ENCODE measurements at regions not wholly inside any gene's neighbourhood (a gene's known extent, or its start where the extent isn't known, plus 50 kb on each side); places are given as distances from the start of the nearest gene placed in this dataset.
A peak's percentile ranks its signal among the peaks of the same experiment; 100 is the strongest.

DNA sequence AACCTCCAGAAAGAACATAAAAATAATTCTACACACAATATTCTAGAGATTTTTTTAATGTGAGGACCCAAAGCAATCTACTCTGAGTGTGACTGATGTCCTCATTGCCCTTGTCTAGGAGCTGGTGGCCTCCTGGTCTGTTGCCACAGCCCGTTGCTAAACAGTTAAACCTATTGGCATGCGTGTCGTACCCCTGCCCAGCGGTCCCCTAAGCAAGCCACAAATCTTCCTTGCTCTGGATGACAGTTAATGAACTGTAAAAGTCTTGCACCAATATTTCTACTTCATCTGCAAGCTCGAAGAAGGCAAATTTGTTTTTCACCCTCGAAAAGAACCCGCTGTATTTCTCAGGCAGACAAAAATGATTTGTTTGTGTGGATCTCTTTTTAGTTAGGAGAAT lies 489.1 kb upstream of the MEX3C start:
- no TSS peak for BruUV-seq (replicated peaks)
- POLR2A ChIA-PET = interaction anchor here (0.7 kb wide), 1 partner anchor 12 kb away, joined by 3 read pairs; no protein-coding TSS in a partner anchor
- Histone ChIP-seq H3K9me3 (ENCODE audit: low read length) (no peaks in the 10 kb centered on the region), H2AFZ (ENCODE audit: low read length) (no peak overlapping the region), H3K4me3 (ENCODE audit: low read depth, low read length, poor library complexity, severe bottlenecking) (no peak overlapping the region), H3K79me2 (ENCODE audit: insufficient read depth, low read depth, low read length) (no peaks in the 10 kb centered on the region), H3K9me2 (ENCODE audit: insufficient read depth, low read length) (no peaks in the 10 kb centered on the region), H3K4me2 (ENCODE audit: low read length) (no peak overlapping the region), H3K4me1 (ENCODE audit: insufficient read depth, low read length, poor library complexity, severe bottlenecking) (no peaks in the 10 kb centered on the region), H4K20me1 (ENCODE audit: insufficient read depth, low read length) (no peaks in the 10 kb centered on the region), H3K27ac (ENCODE audit: low read depth, low read length, poor library complexity, severe bottlenecking) (no peak overlapping the region), H3K36me3 (ENCODE audit: insufficient read depth, low read length) (no peaks in the 10 kb centered on the region)
- no peak for DNase-seq (ENCODE audit: low spot score)
- CTCF ChIA-PET (ENCODE audit: unreplicated experiment) = no interaction called here
- intact Hi-C loops (cut with micrococcal nuclease; ENCODE audit: unreplicated experiment) = no loop called here
- no peak for TF ChIP-seq EZH2phosphoT487 (IDR thresholded peaks at IDR 0.05; ENCODE audit: borderline replicate concordance, low read depth, low read length)
- TF ChIP-seq, protein P1, sequence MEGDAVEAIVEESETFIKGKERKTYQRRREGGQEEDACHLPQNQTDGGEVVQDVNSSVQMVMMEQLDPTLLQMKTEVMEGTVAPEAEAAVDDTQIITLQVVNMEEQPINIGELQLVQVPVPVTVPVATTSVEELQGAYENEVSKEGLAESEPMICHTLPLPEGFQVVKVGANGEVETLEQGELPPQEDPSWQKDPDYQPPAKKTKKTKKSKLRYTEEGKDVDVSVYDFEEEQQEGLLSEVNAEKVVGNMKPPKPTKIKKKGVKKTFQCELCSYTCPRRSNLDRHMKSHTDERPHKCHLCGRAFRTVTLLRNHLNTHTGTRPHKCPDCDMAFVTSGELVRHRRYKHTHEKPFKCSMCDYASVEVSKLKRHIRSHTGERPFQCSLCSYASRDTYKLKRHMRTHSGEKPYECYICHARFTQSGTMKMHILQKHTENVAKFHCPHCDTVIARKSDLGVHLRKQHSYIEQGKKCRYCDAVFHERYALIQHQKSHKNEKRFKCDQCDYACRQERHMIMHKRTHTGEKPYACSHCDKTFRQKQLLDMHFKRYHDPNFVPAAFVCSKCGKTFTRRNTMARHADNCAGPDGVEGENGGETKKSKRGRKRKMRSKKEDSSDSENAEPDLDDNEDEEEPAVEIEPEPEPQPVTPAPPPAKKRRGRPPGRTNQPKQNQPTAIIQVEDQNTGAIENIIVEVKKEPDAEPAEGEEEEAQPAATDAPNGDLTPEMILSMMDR (conservative IDR thresholded peaks at IDR 0.05; ENCODE audit: low read length) = no peak

DNA sequence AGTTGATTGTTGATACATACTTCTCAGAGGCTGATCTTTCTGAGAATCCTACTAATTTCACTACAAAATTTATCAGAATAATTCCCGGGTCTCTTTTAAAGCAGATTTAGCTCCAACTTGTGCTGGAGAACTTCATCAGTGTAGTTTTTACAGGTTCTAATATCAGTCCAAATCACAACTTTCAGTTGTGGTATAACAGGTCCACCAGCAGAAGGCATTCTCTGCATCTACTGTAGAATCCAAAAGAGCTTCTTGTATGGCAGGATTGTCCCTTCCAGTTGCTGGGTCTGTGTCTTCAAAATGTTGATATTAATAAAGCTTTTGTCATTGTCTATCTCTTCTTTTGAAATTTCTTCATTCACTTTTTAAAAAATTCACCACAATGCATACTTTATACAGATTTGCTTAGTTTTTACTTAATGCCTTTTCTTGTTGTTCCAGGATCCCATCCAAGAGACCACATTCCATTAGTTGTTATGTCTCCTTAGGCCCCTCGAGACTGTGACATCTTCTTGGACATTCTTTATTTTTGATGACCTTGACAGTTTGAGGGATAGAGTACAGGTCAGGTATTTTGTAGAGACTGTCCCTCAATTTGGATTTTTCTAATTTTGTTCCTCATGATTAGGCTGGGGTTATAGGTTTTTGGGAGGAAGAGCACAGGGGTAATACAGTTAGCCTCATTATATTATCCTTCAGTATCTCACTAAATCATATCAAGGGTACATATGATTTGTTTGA lies 490.5 kb upstream of the MEX3C start:
- TF ChIP-seq, protein P1 (conservative IDR thresholded peaks at IDR 0.05; ENCODE audit: low read length) = 0 out of 2 replicates have a peak, but pooled peaks have one; percentile 11
- no peak for TF ChIP-seq EZH2phosphoT487 (IDR thresholded peaks at IDR 0.05; ENCODE audit: borderline replicate concordance, low read depth, low read length)
- ChIA-PET POLR2A (no interaction called here), CTCF (ENCODE audit: unreplicated experiment) (no interaction called here)
- Histone ChIP-seq H3K36me3 (ENCODE audit: insufficient read depth, low read length) (no peaks in the 10 kb centered on the region), H4K20me1 (ENCODE audit: insufficient read depth, low read length) (no peaks in the 10 kb centered on the region), H3K4me1 (ENCODE audit: insufficient read depth, low read length, poor library complexity, severe bottlenecking) (no peaks in the 10 kb centered on the region), H3K27ac (ENCODE audit: low read depth, low read length, poor library complexity, severe bottlenecking) (no peak overlapping the region), H3K4me2 (ENCODE audit: low read length) (no peak overlapping the region), H3K9me3 (ENCODE audit: low read length) (no peaks in the 10 kb centered on the region), H3K79me2 (ENCODE audit: insufficient read depth, low read depth, low read length) (no peaks in the 10 kb centered on the region), H3K9me2 (ENCODE audit: insufficient read depth, low read length) (no peaks in the 10 kb centered on the region), H3K4me3 (ENCODE audit: low read depth, low read length, poor library complexity, severe bottlenecking) (no peak overlapping the region), H2AFZ (ENCODE audit: low read length) (no peak overlapping the region)
- intact Hi-C loops (cut with micrococcal nuclease; ENCODE audit: unreplicated experiment) = no loop called here
- BruUV-seq (replicated peaks) = no TSS peak
- DNase-seq (ENCODE audit: low spot score) = no peak

DNA sequence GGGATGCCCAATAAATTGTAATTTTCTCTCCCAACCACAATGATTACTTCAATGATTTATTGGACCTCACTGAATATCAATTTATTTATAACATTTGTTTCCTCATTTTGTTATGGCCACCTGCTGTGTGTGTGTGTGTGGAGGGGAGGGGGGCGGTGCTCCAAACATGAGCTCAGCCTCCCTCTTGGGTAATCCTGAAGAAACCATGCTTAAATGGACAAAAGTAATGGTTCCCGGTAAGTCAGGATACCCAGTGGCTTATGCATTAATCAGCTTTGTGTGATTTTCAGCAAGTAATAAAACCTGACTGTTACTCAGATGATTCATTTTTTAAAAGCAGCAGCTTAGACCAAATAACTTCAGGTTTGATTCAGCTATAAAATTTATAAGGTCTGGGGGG lies 495.1 kb upstream of the MEX3C start:
- Histone ChIP-seq H3K9me2 (ENCODE audit: insufficient read depth, low read length) (no peaks in the 10 kb centered on the region), H3K4me2 (ENCODE audit: low read length) (no peak overlapping the region), H3K9me3 (ENCODE audit: low read length) (no peaks in the 10 kb centered on the region), H3K79me2 (ENCODE audit: insufficient read depth, low read depth, low read length) (no peaks in the 10 kb centered on the region), H3K36me3 (ENCODE audit: insufficient read depth, low read length) (no peaks in the 10 kb centered on the region), H3K27ac (ENCODE audit: low read depth, low read length, poor library complexity, severe bottlenecking) (no peak overlapping the region), H3K4me1 (ENCODE audit: insufficient read depth, low read length, poor library complexity, severe bottlenecking) (no peaks in the 10 kb centered on the region), H2AFZ (ENCODE audit: low read length) (no peak overlapping the region), H4K20me1 (ENCODE audit: insufficient read depth, low read length) (no peaks in the 10 kb centered on the region), H3K4me3 (ENCODE audit: low read depth, low read length, poor library complexity, severe bottlenecking) (no peak overlapping the region)
- no peak for TF ChIP-seq EZH2phosphoT487 (IDR thresholded peaks at IDR 0.05; ENCODE audit: borderline replicate concordance, low read depth, low read length)
- TF ChIP-seq, protein P1 (conservative IDR thresholded peaks at IDR 0.05; ENCODE audit: low read length) = no peak
- no TSS peak for BruUV-seq (replicated peaks)
- intact Hi-C loops (cut with micrococcal nuclease; ENCODE audit: unreplicated experiment) = no loop called here
- POLR2A ChIA-PET = no interaction called here
- no peak for DNase-seq (ENCODE audit: low spot score)
- CTCF ChIA-PET (ENCODE audit: unreplicated experiment) = no interaction called here

All from OCI-LY7 (cell line).